Retinal pigment epithelial cell (primary cell): ENCODE measurements at regions not wholly inside any gene's neighbourhood (a gene's known extent, or its start where the extent isn't known, plus 50 kb on each side); places are given as distances from the start of the nearest gene placed in this dataset.

Source experiments
- DNase-seq: peaks from one replicate; pipeline ENCODE4 v3.0.0-alpha.2; 2010; ENCODE audit warnings: low read depth
- H3K4me3 ChIP-seq: 2 replicates; pipeline ENCODE4 v1.5.1; 2011; ENCODE audit warnings: mild to moderate bottlenecking, low read length, control low read depth, moderate library complexity
- TF ChIP-seq, protein P1 (sequence below): conservative IDR thresholded peaks from 2 replicates; pipeline ENCODE4 v1.5.1; 2011; ENCODE audit warnings: low read depth, low read length, control low read depth, inconsistent platforms

DNA sequence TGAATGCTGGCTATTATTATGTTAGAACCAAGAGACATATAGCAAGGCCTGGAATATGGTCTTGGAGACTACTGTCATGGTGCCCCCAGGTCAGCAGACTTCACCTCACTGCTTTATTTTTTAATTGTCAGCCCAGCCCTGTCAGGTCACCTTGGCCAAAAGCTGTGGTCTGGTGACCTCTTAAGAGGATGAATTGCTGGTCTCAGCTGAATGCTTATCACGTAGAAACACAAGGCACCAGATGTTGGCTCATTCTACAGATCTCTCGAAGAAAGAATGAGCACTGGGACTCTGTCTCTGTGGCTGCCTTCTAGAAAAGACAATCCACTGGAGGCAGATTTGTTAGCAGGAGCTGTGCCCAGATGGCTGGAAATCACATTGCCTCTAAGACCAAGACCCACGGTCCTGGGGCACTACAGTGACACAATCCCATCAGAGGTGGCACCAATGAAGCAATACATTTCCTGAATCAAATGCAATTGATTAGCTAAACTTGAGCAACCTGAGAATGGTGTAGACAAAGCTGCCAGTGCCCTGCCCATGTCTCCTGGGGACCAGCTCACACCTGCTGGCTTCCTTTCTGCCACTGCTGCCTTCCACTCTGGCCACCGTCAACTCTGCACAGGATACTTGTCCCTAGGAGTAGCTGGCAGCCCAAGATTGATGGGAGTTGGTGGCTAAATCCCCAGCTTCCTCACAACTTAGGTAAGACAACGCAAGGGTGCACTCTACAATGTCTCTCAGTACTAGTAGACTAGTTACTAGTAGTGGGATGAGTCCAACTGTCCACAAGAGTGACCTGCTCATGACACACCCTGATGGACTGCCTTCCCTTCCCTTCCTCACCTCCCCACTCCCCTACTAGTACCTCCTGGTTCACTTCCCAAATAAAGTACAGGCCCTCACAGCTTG, 384.9 kb upstream of the PROK2 start:
- no peak for DNase-seq
- H3K4me3 ChIP-seq: no peak overlapping the region
- TF ChIP-seq, protein P1, sequence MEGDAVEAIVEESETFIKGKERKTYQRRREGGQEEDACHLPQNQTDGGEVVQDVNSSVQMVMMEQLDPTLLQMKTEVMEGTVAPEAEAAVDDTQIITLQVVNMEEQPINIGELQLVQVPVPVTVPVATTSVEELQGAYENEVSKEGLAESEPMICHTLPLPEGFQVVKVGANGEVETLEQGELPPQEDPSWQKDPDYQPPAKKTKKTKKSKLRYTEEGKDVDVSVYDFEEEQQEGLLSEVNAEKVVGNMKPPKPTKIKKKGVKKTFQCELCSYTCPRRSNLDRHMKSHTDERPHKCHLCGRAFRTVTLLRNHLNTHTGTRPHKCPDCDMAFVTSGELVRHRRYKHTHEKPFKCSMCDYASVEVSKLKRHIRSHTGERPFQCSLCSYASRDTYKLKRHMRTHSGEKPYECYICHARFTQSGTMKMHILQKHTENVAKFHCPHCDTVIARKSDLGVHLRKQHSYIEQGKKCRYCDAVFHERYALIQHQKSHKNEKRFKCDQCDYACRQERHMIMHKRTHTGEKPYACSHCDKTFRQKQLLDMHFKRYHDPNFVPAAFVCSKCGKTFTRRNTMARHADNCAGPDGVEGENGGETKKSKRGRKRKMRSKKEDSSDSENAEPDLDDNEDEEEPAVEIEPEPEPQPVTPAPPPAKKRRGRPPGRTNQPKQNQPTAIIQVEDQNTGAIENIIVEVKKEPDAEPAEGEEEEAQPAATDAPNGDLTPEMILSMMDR: no peak

DNA sequence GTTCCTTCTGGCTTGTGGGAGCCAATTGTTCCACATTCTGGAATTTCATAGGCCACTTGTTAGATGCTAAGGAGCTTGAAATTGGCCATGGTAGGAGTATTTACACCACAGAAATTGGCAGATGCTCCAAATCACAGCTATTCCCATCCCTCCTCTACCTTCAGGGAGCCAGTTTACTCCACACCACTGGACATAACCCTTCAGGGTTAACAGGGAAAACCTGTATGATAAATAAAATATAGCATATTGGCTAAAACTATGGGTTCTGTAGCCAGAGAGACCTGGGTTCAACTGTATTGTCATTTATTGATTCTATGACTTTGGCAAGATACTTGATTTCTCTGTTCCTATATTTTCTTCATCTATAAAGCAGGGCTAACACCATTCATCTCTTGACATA, 384.2 kb upstream of the PROK2 start:
- TF ChIP-seq, protein P1: no peak
- no peak overlapping the region for H3K4me3 ChIP-seq
- no peak for DNase-seq

- no peak overlapping the region for H3K4me3 ChIP-seq
- DNase-seq: no peak
- TF ChIP-seq, protein P1: no peak
Observed at GRCh38 chr3:72165808-72166207, 380.9 kb upstream of the PROK2 start.

DNA sequence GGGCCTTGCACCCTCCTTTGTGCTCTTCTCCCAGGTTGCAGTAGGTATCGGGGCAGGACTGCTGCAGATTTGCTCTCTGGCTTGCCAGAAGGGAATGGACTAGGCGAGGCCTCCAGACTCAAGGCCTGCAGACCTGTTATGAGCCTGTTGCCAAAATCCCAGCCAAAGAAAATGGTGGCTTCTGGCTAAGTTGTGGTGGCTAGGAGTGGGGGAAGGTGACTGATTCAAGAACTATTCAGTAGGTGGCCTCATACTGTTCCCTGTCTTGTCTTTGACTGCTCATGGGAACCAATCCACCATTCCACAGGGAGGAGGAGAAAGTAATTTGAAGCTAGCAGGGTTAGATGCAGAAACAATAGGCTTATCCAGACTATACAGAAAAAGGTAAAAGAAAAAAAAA, 380.4 kb upstream of the PROK2 start:
- H3K4me3 ChIP-seq: no peak overlapping the region
- TF ChIP-seq, protein P1: no peak
- DNase-seq: no peak

- DNase-seq: no peak
- TF ChIP-seq, protein P1: no peak
- H3K4me3 ChIP-seq: no peak overlapping the region
Observed at GRCh38 chr3:72164635-72164978, 379.7 kb upstream of the PROK2 start.

GRCh38 chr3:72163809-72164634, 379.1 kb upstream of the PROK2 start:
- TF ChIP-seq, protein P1: no peak
- DNase-seq: no peak
- H3K4me3 ChIP-seq: no peak overlapping the region
